ENCODE measurements at regions not wholly inside any gene's neighbourhood (a gene's known extent, or its start where the extent isn't known, plus 50 kb on each side); places are given as distances from the start of the nearest gene placed in this dataset.

- DNase-seq (no peak), ATAC-seq (no peak)
Measured at GRCh38 chr4:114052227-114052626, 72.8 kb upstream of the ARSJ start.

GRCh38 chr4:114056599-114056998 is 77.2 kb upstream of the ARSJ start:
- Histone ChIP-seq H3K9me3 (no peaks in the 10 kb centered on the region), H3K36me3 (no peaks in the 10 kb centered on the region), H3K4me1 (no peaks in the 10 kb centered on the region), H3K27me3 (no peaks in the 10 kb centered on the region), H3K27ac (no peak overlapping the region), H3K4me3 (no peak overlapping the region)
- intact Hi-C loops (cut with DNase I): no loop called here
- WGBS, 2 donors: 72 to 78% methylated on average over 5 of the region's 5 CpGs
- TF ChIP-seq CTCF (IDR thresholded peaks at IDR 0.05): no peak
- FAIRE-seq (no peak), ATAC-seq (no peak), DNase-seq (no peak)

More at GRCh38 chr4:114052227-114052626, 72.8 kb upstream of the ARSJ start:
- no peaks in the 10 kb centered on the region for H3K36me3 ChIP-seq
- 96% methylated on average over 4 of the region's 4 CpGs for WGBS, 2 donors
- intact Hi-C loops (cut with DNase I): no loop called here
- FAIRE-seq: no peak
- no peak overlapping the region for H3K4me3 ChIP-seq
- no peaks in the 10 kb centered on the region for H3K27me3 ChIP-seq
- H3K27ac ChIP-seq: no peak overlapping the region
- no peaks in the 10 kb centered on the region for H3K4me1 ChIP-seq
- no peak for TF ChIP-seq CTCF (IDR thresholded peaks at IDR 0.05)
- no peaks in the 10 kb centered on the region for H3K9me3 ChIP-seq

DNA sequence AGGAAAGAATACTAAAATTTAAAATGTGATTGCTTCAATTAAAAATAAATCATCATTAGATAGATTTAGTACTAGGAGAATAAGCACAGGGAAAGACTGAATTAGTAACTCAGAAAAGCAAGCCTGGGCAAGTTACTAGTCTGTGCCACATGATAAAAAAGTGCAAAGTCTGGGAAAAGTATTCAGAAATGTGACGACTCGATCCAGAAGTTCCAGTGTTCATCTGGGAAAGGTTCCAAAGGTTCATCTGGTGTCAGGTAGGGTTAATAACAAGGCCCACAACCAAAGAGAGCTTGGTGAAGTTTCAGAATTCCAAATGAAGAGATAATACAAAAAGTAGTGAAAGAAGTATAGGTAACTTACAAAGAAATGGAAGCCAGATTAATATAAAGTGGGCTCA is 78.3 kb upstream of the ARSJ start:
- no peaks in the 10 kb centered on the region for H3K36me3 ChIP-seq
- H3K9me3 ChIP-seq: no peaks in the 10 kb centered on the region
- DNase-seq: no peak
- no peaks in the 10 kb centered on the region for H3K27me3 ChIP-seq
- no peak for TF ChIP-seq CTCF (IDR thresholded peaks at IDR 0.05)
- FAIRE-seq: no peak
- no peak overlapping the region for H3K27ac ChIP-seq
- H3K4me3 ChIP-seq: no peak overlapping the region
- intact Hi-C loops (cut with DNase I): no loop called here
- H3K4me1 ChIP-seq: no peaks in the 10 kb centered on the region
- ATAC-seq: no peak
- 37 to 60% methylated on average over 2 of the region's 2 CpGs for WGBS, 2 donors

DNA sequence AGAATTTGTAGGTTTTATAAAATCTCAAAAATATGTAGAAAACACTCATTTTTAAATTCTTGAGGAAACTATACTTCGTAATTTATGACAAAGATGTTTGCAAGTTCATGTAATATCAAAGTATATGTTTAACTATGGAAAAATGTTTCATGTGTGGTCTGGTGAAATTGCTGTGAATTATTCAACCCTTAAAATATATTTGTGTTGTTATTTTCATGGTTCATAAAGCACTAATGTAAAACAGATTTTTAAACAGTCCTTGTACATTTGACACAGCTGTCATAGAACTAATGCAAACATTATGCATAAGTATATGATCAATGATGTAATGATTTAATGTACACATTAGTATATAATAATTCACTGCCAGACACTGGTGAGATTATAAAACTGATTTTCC is 83.1 kb upstream of the ARSJ start:
- DNase-seq: no peak
- intact Hi-C loops (cut with DNase I): no loop called here
- FAIRE-seq: peak; percentile 5
- no peak overlapping the region for H3K4me3 ChIP-seq
- no peak for ATAC-seq
- 88 to 94% methylated on average over 1 of the region's 1 CpG for WGBS, 2 donors
- no peak overlapping the region for H3K27ac ChIP-seq
- no peak for TF ChIP-seq CTCF (IDR thresholded peaks at IDR 0.05)
- no peaks in the 10 kb centered on the region for H3K4me1 ChIP-seq
- H3K36me3 ChIP-seq: no peaks in the 10 kb centered on the region
- H3K9me3 ChIP-seq: no peaks in the 10 kb centered on the region
- no peaks in the 10 kb centered on the region for H3K27me3 ChIP-seq

DNA sequence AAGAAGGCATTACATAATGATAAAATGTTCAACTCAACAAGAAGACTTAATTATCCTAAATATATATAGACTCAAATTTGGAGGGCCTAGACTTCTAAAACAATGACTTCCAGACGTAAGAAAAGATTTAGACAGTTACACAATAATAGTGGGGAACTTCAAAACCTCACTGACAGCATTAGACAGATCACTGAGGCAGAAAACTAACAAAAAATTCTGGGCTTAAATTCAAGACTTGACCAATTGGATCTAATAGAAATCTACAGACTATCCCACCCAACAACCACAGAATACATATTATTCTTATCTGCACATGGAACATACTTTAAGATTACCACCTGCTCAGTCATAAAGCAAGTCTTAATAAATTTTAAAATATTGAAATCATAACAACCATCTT is 93.3 kb upstream of the ARSJ start:
- intact Hi-C loops (cut with DNase I): no loop called here

More for the DNA sequence above, 93.3 kb upstream of the ARSJ start:
- 64 to 71% methylated on average over 1 of the region's 1 CpG for WGBS, 2 donors
- Histone ChIP-seq H3K4me1 (no peaks in the 10 kb centered on the region), H3K36me3 (no peaks in the 10 kb centered on the region), H3K9me3 (no peaks in the 10 kb centered on the region), H3K4me3 (no peak overlapping the region), H3K27ac (no peak overlapping the region), H3K27me3 (no peaks in the 10 kb centered on the region)
- DNase-seq: no peak
- TF ChIP-seq CTCF (IDR thresholded peaks at IDR 0.05): no peak
- ATAC-seq: no peak
- FAIRE-seq: no peak
